ENCODE measurements at regions not wholly inside any gene's neighbourhood (a gene's known extent, or its start where the extent isn't known, plus 50 kb on each side); places are given as distances from the start of the nearest gene placed in this dataset.

DNA sequence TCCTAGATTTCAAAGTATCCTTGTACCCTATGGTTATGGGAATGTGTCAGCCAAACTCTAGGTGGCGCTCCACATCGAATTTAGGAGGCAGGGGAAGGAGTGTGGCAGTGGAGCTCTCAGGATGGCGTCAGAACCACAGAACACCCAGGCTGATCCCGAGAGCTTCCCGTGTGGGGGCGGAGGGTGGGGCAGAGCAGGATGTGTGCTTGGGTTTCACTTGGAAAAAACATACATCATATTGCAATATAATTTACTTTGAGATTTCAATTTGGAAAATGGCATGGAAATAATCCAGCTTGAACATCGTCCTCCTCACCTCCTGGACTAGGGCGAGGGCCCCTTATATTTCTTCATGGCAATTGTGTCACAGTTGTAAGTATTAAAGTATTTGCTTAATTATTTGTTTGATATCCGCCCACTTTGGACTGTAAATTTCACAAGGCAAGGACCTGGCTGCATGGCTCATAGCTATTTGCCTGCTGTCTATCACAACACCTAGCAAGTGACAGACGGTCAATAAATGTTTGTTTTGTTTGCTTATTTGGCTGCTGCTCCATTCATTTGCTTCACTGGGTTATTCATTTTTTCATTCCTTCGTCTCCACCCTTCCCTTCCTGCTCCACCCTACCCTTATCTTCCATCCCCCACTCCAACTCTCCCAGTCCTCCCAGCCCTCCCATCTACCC, 221.5 kb upstream of the HMGA2 start:
- Histone ChIP-seq H3K4me3 (ENCODE audit: low read depth in 1 of 2, low read length in 2 of 2) (no peak overlapping the region), H3K9me3 (ENCODE audit: low read length) (no peaks in the 10 kb centered on the region), H3K27me3 (ENCODE audit: control insufficient read depth in 1 of 2, insufficient read depth in 2 of 2, low read length in 2 of 2) (peaks cover 0 to 20% of the 10 kb centered on the region in 2 donors), H3K9ac (ENCODE audit: low read length) (no peak overlapping the region), H3K4me1 (ENCODE audit: insufficient read depth, low read length) (peaks cover 4% of the 10 kb centered on the region), H3K36me3 (ENCODE audit: insufficient read depth, low read length) (no peaks in the 10 kb centered on the region), H3K27ac (ENCODE audit: low read depth, low read length) (no peak overlapping the region)

DNA sequence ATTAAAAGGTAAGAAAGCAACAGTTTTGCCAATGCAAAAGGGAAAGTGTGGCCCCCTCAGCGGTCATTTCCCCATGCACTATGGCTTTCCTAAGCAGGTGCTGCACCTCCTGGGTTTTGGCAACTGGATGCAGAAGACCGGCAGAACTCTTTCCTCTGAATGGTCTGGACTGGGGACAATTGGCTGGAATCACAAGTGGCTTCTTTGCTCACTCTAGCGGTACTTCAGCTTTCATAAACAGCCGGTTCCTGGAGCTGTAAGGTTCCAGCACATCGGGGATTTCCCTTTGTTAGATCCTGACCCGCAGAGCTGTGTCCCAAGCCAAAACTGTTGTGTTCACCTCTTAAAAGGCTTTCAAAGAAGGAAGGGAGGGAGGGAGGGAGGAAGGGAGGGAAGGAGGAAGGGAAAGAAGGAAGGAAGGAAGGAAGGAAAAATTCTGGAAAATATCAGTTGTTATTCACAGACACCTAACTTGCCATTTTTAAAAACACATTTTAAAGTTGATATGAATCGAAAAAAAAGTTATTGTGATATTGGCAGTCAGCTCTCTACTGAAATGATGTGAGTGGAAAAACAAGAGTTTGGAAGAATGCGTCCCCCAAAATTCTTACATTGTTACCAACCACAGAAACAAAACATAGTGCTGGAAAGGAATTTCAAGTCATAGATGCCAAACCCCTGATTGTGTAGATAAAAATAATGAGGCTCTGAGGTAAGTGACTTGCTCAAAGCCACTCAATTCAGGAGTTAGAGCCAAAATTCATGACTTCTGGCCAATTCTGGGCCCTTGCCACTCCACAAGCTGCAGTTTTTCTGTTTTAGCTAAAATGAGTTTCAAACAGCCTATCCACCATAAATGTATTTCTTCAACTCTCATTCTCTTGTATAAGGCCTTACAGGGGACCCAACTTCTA, 220.6 kb upstream of the HMGA2 start:
- no peaks in the 10 kb centered on the region for H3K9me3 ChIP-seq (ENCODE audit: low read length)
- no peak overlapping the region for H3K9ac ChIP-seq (ENCODE audit: low read length)
- H3K4me3 ChIP-seq (ENCODE audit: low read depth in 1 of 2, low read length in 2 of 2) = no peak overlapping the region
- H3K4me1 ChIP-seq (ENCODE audit: insufficient read depth, low read length) = peaks cover 4% of the 10 kb centered on the region
- no peak overlapping the region for H3K27ac ChIP-seq (ENCODE audit: low read depth, low read length)
- no peaks in the 10 kb centered on the region for H3K36me3 ChIP-seq (ENCODE audit: insufficient read depth, low read length)
- H3K27me3 ChIP-seq (ENCODE audit: control insufficient read depth in 1 of 2, insufficient read depth in 2 of 2, low read length in 2 of 2) = peaks cover 0 to 18% of the 10 kb centered on the region in 2 donors

DNA sequence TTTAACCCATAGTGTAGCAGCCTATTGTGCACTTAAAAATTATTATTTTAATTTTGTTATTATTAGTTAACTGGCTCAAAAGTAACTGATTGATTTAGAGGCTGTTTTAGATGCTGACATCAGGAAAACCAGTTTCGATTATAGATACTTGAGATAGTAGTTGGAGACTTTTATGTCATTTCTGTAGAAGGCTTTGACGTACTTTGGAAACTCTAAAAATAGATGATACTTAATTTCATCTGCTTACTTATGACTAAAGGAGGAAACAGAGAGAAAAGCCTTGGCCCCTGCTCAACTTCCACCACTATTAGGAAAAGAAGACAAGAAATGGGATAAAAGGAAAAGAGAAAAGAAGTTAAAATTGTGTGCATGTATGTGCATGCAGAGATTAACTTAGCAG, 219.3 kb upstream of the HMGA2 start:
- peaks cover 0 to 13% of the 10 kb centered on the region in 2 donors for H3K27me3 ChIP-seq (ENCODE audit: control insufficient read depth in 1 of 2, insufficient read depth in 2 of 2, low read length in 2 of 2)
- no peak overlapping the region for H3K4me3 ChIP-seq (ENCODE audit: low read depth in 1 of 2, low read length in 2 of 2)
- no peaks in the 10 kb centered on the region for H3K9me3 ChIP-seq (ENCODE audit: low read length)
- peaks cover 4% of the 10 kb centered on the region for H3K4me1 ChIP-seq (ENCODE audit: insufficient read depth, low read length)
- H3K9ac ChIP-seq (ENCODE audit: low read length) = no peak overlapping the region
- H3K36me3 ChIP-seq (ENCODE audit: insufficient read depth, low read length) = no peaks in the 10 kb centered on the region
- H3K27ac ChIP-seq (ENCODE audit: low read depth, low read length) = no peak overlapping the region

DNA sequence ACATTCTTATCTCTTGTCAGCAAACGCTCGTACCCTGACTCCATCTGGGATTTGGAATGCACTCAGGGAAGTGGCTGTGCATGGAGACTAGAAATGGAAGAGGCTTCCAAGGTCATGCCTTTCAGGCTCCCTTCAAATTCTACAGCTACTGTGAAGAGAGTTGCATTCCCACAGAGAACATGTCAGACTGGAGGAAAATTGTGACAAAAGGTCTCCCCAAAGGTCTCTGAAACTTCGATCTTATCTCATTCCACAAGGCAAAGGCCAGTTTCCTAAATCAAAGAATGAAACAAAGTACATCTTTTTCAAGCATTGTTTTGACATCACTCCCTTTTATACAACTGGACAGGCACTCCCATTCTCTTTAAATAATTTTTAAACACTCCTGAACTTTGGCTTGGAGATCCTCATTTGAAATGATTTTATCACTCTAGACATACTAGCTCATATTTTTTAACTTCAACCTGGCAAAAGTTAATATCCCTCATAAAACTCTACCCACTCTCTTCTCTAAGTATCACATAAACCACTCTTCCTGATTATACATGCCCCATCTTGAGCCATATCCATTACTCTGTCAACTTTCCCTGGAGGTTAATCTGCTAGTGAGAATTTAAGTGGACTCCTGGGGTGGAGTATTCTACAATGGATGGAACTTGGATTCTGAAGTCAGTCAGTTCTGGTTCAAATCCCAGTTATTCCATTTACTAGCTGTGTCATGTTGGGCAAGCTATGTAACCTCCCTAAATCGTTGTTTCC, 218.1 kb upstream of the HMGA2 start:
- Histone ChIP-seq H3K9me3 (ENCODE audit: low read length) (no peaks in the 10 kb centered on the region), H3K4me1 (ENCODE audit: insufficient read depth, low read length) (peaks cover 4% of the 10 kb centered on the region), H3K27ac (ENCODE audit: low read depth, low read length) (no peak overlapping the region), H3K27me3 (ENCODE audit: control insufficient read depth in 1 of 2, insufficient read depth in 2 of 2, low read length in 2 of 2) (peaks cover 0 to 6% of the 10 kb centered on the region in 2 donors), H3K36me3 (ENCODE audit: insufficient read depth, low read length) (no peaks in the 10 kb centered on the region), H3K9ac (ENCODE audit: low read length) (no peak overlapping the region), H3K4me3 (ENCODE audit: low read depth in 1 of 2, low read length in 2 of 2) (no peak overlapping the region)

DNA sequence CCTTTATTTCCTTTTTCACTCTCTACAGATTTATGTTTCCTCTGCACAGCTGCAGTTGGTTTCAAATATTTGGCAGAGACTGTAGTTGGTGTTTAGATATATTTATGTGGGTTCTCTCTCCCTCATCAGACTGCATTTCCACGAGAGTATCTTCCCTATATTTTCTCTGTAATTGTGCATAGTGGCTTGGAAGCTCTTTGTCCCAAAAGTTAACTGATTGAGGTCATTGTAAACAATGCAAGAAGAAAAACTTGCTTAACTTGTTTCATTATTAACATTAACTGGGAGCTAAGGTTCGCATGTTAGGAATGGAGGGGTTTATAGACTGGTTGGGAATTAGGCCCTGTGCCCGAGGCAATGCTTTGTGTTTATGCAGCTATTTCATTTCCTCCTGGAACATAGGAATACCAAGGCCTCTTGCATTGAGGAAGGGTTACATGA, 216.9 kb upstream of the HMGA2 start:
- Histone ChIP-seq H3K36me3 (ENCODE audit: insufficient read depth, low read length) (no peaks in the 10 kb centered on the region), H3K27ac (ENCODE audit: low read depth, low read length) (no peak overlapping the region), H3K4me1 (ENCODE audit: insufficient read depth, low read length) (peaks cover 4% of the 10 kb centered on the region), H3K4me3 (ENCODE audit: low read depth in 1 of 2, low read length in 2 of 2) (no peak overlapping the region), H3K9ac (ENCODE audit: low read length) (no peak overlapping the region), H3K27me3 (ENCODE audit: control insufficient read depth in 1 of 2, insufficient read depth in 2 of 2, low read length in 2 of 2) (no peaks in the 10 kb centered on the region), H3K9me3 (ENCODE audit: low read length) (no peaks in the 10 kb centered on the region)

DNA sequence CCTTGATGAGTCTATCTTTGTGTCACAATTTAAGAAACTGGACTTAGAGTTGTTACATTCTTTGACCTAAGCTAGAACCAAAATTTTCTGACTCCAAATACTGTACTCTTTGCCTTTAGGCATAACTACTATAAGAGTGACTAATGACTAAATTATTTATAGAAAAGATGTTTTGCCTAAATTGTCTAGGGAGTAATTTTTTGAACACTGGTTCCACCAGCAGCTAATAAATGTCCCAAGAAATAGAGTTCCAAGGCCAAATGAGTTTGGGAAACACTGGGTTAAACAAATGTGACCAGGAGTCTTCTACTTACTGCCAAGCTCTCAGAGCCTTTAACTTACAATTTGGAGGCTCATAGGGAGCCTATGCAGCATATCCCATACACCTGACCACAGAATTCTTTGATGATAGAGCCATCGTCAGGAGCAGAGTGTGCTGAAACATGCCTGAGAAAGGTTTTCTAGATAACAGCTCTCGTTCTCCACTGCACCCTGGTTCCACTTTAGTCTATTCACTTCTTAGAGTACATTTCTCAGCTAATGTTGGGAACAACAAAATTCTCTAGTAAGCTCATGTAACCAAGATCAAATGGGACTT, 215.9 kb upstream of the HMGA2 start:
- H3K9ac ChIP-seq (ENCODE audit: low read length) = no peak overlapping the region
- H3K4me3 ChIP-seq (ENCODE audit: low read depth in 1 of 2, low read length in 2 of 2) = no peak overlapping the region
- H3K27ac ChIP-seq (ENCODE audit: low read depth, low read length) = no peak overlapping the region
- no peaks in the 10 kb centered on the region for H3K36me3 ChIP-seq (ENCODE audit: insufficient read depth, low read length)
- no peaks in the 10 kb centered on the region for H3K27me3 ChIP-seq (ENCODE audit: control insufficient read depth in 1 of 2, insufficient read depth in 2 of 2, low read length in 2 of 2)
- peaks cover 4% of the 10 kb centered on the region for H3K4me1 ChIP-seq (ENCODE audit: insufficient read depth, low read length)
- no peaks in the 10 kb centered on the region for H3K9me3 ChIP-seq (ENCODE audit: low read length)

DNA sequence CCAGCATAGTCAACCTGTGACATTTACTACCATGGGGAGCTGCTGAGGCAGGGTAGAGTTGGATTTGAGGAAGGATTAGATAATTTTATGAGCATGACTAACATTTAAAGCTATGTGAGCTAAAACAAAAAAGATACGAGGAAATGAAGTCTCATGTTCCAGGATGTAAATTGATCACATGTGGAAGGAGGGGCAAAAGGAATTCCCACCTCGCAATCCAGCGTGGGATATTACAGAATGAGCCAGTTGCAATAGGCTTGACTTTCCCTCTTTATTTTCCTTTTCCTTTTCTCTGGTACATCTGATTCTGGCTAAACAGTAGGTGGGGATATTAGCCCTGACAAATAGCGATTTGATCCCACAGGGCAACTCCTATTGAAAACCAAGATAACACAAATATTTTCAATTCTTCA, 214.9 kb upstream of the HMGA2 start:
- H3K9me3 ChIP-seq (ENCODE audit: low read length) = no peaks in the 10 kb centered on the region
- H3K9ac ChIP-seq (ENCODE audit: low read length) = no peak overlapping the region
- H3K36me3 ChIP-seq (ENCODE audit: insufficient read depth, low read length) = no peaks in the 10 kb centered on the region
- no peak overlapping the region for H3K27ac ChIP-seq (ENCODE audit: low read depth, low read length)
- no peaks in the 10 kb centered on the region for H3K27me3 ChIP-seq (ENCODE audit: control insufficient read depth in 1 of 2, insufficient read depth in 2 of 2, low read length in 2 of 2)
- no peak overlapping the region for H3K4me3 ChIP-seq (ENCODE audit: low read depth in 1 of 2, low read length in 2 of 2)
- no peaks in the 10 kb centered on the region for H3K4me1 ChIP-seq (ENCODE audit: insufficient read depth, low read length)

DNA sequence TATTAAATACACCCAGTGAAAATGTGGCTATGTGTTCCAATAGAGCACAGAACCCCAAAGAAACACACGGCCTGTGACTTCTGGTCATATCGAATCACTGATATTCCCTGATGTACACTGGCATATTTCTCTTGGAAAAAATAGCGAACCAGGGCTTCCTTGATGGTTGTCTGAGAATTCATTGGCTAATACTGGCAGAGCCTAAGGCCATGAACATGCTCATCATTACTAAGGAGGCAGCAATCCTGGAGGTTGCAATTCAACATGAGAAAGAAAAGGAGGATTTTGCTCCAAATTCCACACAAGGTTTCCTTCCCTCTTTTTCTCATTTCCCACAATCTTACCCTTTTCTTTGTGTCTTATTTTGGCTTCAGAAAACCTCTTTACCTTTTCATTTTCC, 212.9 kb upstream of the HMGA2 start:
- H3K27ac ChIP-seq (ENCODE audit: low read depth, low read length) = no peak overlapping the region
- H3K4me3 ChIP-seq (ENCODE audit: low read depth in 1 of 2, low read length in 2 of 2) = no peak overlapping the region
- no peak overlapping the region for H3K9ac ChIP-seq (ENCODE audit: low read length)
- no peaks in the 10 kb centered on the region for H3K27me3 ChIP-seq (ENCODE audit: control insufficient read depth in 1 of 2, insufficient read depth in 2 of 2, low read length in 2 of 2)
- no peaks in the 10 kb centered on the region for H3K36me3 ChIP-seq (ENCODE audit: insufficient read depth, low read length)
- H3K9me3 ChIP-seq (ENCODE audit: low read length) = no peaks in the 10 kb centered on the region
- H3K4me1 ChIP-seq (ENCODE audit: insufficient read depth, low read length) = no peaks in the 10 kb centered on the region

DNA sequence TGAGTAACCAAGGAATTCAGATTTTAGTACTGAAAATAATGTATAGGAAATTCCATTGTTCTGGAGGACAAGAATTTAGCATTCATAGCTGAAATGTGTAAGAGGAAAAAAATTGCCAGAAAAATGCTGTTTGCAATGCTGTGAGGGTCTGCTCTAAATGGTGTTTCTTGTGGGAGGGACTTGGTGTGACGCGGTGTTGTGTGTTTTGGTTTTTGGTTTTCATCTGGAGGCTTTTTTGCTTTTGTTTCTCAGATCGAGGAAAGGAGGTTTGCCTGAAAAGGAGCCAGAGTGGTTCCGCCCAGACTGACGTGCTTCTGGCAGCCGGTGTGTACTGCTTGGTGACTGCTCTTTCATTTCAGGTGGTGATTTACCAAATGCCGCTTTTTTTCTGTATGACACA, 211.8 kb upstream of the HMGA2 start:
- H3K36me3 ChIP-seq (ENCODE audit: insufficient read depth, low read length) = no peaks in the 10 kb centered on the region
- no peak overlapping the region for H3K27ac ChIP-seq (ENCODE audit: low read depth, low read length)
- H3K27me3 ChIP-seq (ENCODE audit: control insufficient read depth in 1 of 2, insufficient read depth in 2 of 2, low read length in 2 of 2) = no peaks in the 10 kb centered on the region
- H3K4me1 ChIP-seq (ENCODE audit: insufficient read depth, low read length) = no peaks in the 10 kb centered on the region
- H3K9ac ChIP-seq (ENCODE audit: low read length) = no peak overlapping the region
- no peaks in the 10 kb centered on the region for H3K9me3 ChIP-seq (ENCODE audit: low read length)
- H3K4me3 ChIP-seq (ENCODE audit: low read depth in 1 of 2, low read length in 2 of 2) = no peak overlapping the region

DNA sequence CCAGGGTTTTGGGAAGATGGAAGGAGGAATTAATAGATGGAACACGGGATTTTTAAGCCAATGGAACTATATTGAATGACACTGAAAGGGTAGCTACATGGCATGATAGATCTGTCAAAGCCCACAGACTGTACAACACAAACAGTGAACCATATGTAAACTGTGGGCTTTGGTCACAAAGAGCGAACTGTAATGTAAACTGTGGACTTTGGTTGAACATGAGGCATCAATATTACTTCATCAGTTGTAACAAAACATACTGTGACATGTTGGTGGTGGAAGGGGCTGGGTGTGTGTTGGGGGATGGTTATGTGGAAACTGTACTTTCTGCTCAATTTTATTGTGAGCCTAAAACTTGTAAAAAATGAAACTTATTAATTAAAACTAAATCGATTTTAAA, 210.6 kb upstream of the HMGA2 start:
- no peak overlapping the region for H3K9ac ChIP-seq (ENCODE audit: low read length)
- no peaks in the 10 kb centered on the region for H3K36me3 ChIP-seq (ENCODE audit: insufficient read depth, low read length)
- H3K27me3 ChIP-seq (ENCODE audit: control insufficient read depth in 1 of 2, insufficient read depth in 2 of 2, low read length in 2 of 2) = no peaks in the 10 kb centered on the region
- H3K4me3 ChIP-seq (ENCODE audit: low read depth in 1 of 2, low read length in 2 of 2) = no peak overlapping the region
- no peaks in the 10 kb centered on the region for H3K4me1 ChIP-seq (ENCODE audit: insufficient read depth, low read length)
- no peak overlapping the region for H3K27ac ChIP-seq (ENCODE audit: low read depth, low read length)
- no peaks in the 10 kb centered on the region for H3K9me3 ChIP-seq (ENCODE audit: low read length)
